Upper lobe of left lung (tissue), 6 donors: ENCODE measurements at regions not wholly inside any gene's neighbourhood (a gene's known extent, or its start where the extent isn't known, plus 50 kb on each side); places are given as distances from the start of the nearest gene placed in this dataset.

Source experiments
- ATAC-seq, 2 donors: fragments of 200-7000 bp; cut with Tn5 transposase; one replicate each; pipeline ENCODE4 v1.9.1; 2022; ENCODE audit warnings: mild to moderate bottlenecking in 2 of 2, moderate library complexity in 2 of 2; ENCODE audit not compliant: low FRiP score in 2 of 2
- DNase-seq, 2 donors: peaks; one replicate each; pipeline ENCODE4 v3.0.0-alpha.2; 2019 to 2020
- H3K27ac ChIP-seq, 4 donors: fragments of 200-600 bp; sonication (generic); one replicate each; pipeline ENCODE4 v1.5.1; 2016 to 2019
- H3K27me3 ChIP-seq, 4 donors: fragments of 200-600 bp; sonication (generic); one replicate each; pipeline ENCODE4 v1.5.1; 2017 to 2019
- H3K36me3 ChIP-seq, 4 donors: fragments of 200-600 bp; sonication (generic); one replicate each; pipeline ENCODE4 v1.5.1; 2016 to 2019
- H3K4me1 ChIP-seq, 4 donors: fragments of 200-600 bp; sonication (generic); one replicate each; pipeline ENCODE4 v1.5.1; 2018 to 2019
- H3K4me3 ChIP-seq, 4 donors: fragments of 200-600 bp; sonication (generic); one replicate each; pipeline ENCODE4 v1.5.1; 2017 to 2019; ENCODE audit warnings: mild to moderate bottlenecking in 2 of 4, moderate library complexity in 1 of 4
- H3K9me3 ChIP-seq, 4 donors: fragments of 200-600 bp; sonication (generic); one replicate each; pipeline ENCODE4 v1.5.1; 2018 to 2019
- CTCF ChIP-seq, 6 experiments: fragments of 450-650 bp in 4 of 6; fragments of 200-600 bp in 2 of 6; sonication (generic) in 2 of 6; IDR thresholded peaks; one replicate each; pipeline ENCODE4 v1.5.1; 2016 to 2019; ENCODE audit warnings: antibody characterized with exemption in 6 of 6
- EP300 ChIP-seq, 4 donors: sonication (generic); formaldehyde crosslinking; IDR thresholded peaks; one replicate each; pipeline ENCODE4 v1.5.1; 2017; ENCODE audit warnings: antibody characterized with exemption in 4 of 4, control low read depth in 2 of 4
- POLR2A ChIP-seq, 4 donors: fragments of 450-650 bp; IDR thresholded peaks; one replicate each; pipeline ENCODE4 v1.5.1; 2016 to 2017; ENCODE audit warnings: antibody characterized with exemption in 4 of 4, mild to moderate bottlenecking in 2 of 4
- POLR2AphosphoS5 ChIP-seq, 2 donors: sonication (generic); formaldehyde crosslinking; IDR thresholded peaks; one replicate each; pipeline ENCODE4 v1.5.1; 2017; ENCODE audit warnings: antibody characterized with exemption in 2 of 2
- WGBS, 2 donors: methylation state at CpG; one replicate each; pipeline ENCODE4 v1.1.5; 2017 to 2018; 5-methylcytosine and 5-hydroxymethylcytosine counted together
- donor health status: DM: no; HTN: no; CAD: no; lungs with moderate emphysema.
- donor health status: DM: no; HTN: yes; CAD: no; lungs with severe emphysema.

- 86 to 87% methylated on average over 3 to 5 of the region's 5 CpGs for WGBS, 2 donors
- ATAC-seq = no peak
- no peak for DNase-seq
- Histone ChIP-seq H3K4me1 (peaks cover 0 to 15% (median under 1%) of the 10 kb centered on the region in 4 donors), H3K27ac (no peak overlapping the region), H3K36me3 (no peaks in the 10 kb centered on the region), H3K9me3 (no peaks in the 10 kb centered on the region), H3K4me3 (no peak overlapping the region), H3K27me3 (no peaks in the 10 kb centered on the region)
- TF ChIP-seq POLR2A (IDR thresholded peaks at IDR 0.05) = no peak
These were observed 172.9 kb upstream of the NECTIN1 start for GRCh38 chr11:119901657-119902577.

GRCh38 chr11:119899997-119900396, 171.0 kb upstream of the NECTIN1 start:
- no peaks in the 10 kb centered on the region for H3K9me3 ChIP-seq
- no peaks in the 10 kb centered on the region for H3K27me3 ChIP-seq
- H3K4me1 ChIP-seq = peaks cover 0 to 5% (median 0%) of the 10 kb centered on the region in 4 donors
- H3K4me3 ChIP-seq = no peak overlapping the region
- 63 to 69% methylated on average over 3 of the region's 3 CpGs for WGBS, 2 donors
- ATAC-seq (no peak), DNase-seq (no peak)
- TF ChIP-seq CTCF (IDR thresholded peaks at IDR 0.05) (no peak), POLR2A (IDR thresholded peaks at IDR 0.05) (no peak), POLR2AphosphoS5 (IDR thresholded peaks at IDR 0.05) (no peak), EP300 (IDR thresholded peaks at IDR 0.05) (no peak)
- H3K27ac ChIP-seq = no peak overlapping the region
- no peaks in the 10 kb centered on the region for H3K36me3 ChIP-seq

DNA sequence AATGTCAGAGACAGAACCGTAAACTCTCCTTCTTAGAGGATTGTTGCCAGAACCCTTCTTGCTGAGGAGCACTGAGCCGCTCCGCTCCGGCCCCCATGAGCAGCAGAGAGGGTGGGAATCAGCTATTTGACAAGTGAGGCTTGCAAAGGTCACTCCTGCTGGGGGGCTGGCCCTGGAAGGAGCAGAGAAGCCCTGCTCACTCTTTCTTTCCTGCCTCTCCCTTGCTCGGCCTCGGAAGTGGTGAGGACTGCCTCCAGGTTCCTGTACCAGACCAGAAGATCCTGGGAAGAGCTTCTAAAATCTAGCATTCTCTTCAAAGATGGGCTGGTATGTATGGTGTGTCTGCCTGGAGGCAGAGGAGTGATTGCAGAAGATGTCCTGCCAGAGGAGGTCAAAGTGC, 168.6 kb upstream of the NECTIN1 start:
- no peak for DNase-seq
- H3K4me1 ChIP-seq = no peaks in the 10 kb centered on the region
- no peaks in the 10 kb centered on the region for H3K27me3 ChIP-seq
- no peaks in the 10 kb centered on the region for H3K9me3 ChIP-seq
- no peaks in the 10 kb centered on the region for H3K36me3 ChIP-seq
- no peak overlapping the region for H3K27ac ChIP-seq
- no peak overlapping the region for H3K4me3 ChIP-seq
- ATAC-seq = no peak
- 77 to 90% methylated on average over 4 to 6 of the region's 6 CpGs for WGBS, 2 donors
- no peak for TF ChIP-seq POLR2A (IDR thresholded peaks at IDR 0.05)
- no peak for TF ChIP-seq POLR2AphosphoS5 (IDR thresholded peaks at IDR 0.05)
- TF ChIP-seq CTCF (IDR thresholded peaks at IDR 0.05) = no peak
- no peak for TF ChIP-seq EP300 (IDR thresholded peaks at IDR 0.05)

DNA sequence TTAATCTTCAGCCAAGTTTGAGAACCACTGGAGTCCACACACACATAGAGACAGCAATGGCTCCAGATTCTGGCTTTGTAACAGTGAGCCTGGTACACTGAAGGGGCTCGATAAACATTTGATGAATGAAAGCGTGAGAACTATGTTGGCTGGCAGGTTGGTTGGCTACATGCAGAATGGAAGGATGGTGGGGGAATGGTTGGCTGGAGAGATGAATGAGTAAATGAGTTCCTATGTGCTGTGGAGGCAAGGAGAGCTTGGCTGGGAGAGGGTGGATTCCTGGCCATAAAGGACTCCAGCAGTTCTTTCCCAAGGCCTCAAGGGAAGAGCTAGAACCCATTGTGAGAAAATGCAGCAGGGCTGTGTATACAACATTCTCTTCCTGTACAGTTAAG, 168.0 kb upstream of the NECTIN1 start:
- Histone ChIP-seq H3K36me3 (no peaks in the 10 kb centered on the region), H3K9me3 (no peaks in the 10 kb centered on the region), H3K27me3 (no peaks in the 10 kb centered on the region), H3K4me1 (no peaks in the 10 kb centered on the region), H3K27ac (no peak overlapping the region), H3K4me3 (no peak overlapping the region)
- ATAC-seq (no peak), DNase-seq (no peak)
- WGBS, 2 donors = 40 to 70% methylated on average over 2 of the region's 2 CpGs
- TF ChIP-seq POLR2AphosphoS5 (IDR thresholded peaks at IDR 0.05) (no peak), POLR2A (IDR thresholded peaks at IDR 0.05) (no peak), CTCF (IDR thresholded peaks at IDR 0.05) (no peak), EP300 (IDR thresholded peaks at IDR 0.05) (no peak)

- H3K9me3 ChIP-seq = no peaks in the 10 kb centered on the region
- H3K36me3 ChIP-seq = no peaks in the 10 kb centered on the region
- DNase-seq (no peak), ATAC-seq (no peak)
- H3K4me1 ChIP-seq = no peaks in the 10 kb centered on the region
- H3K4me3 ChIP-seq = no peak overlapping the region
- no peaks in the 10 kb centered on the region for H3K27me3 ChIP-seq
- no peak overlapping the region for H3K27ac ChIP-seq
- 83% methylated on average over 8 of the region's 8 CpGs for WGBS, 2 donors
- TF ChIP-seq CTCF (IDR thresholded peaks at IDR 0.05) = no peak
- TF ChIP-seq POLR2AphosphoS5 (IDR thresholded peaks at IDR 0.05) = no peak
- no peak for TF ChIP-seq EP300 (IDR thresholded peaks at IDR 0.05)
- no peak for TF ChIP-seq POLR2A (IDR thresholded peaks at IDR 0.05)
These were observed 167.5 kb upstream of the NECTIN1 start for GRCh38 chr11:119896387-119897045.
